WI38 (cell line): ENCODE measurements at regions not wholly inside any gene's neighbourhood (a gene's known extent, or its start where the extent isn't known, plus 50 kb on each side); places are given as distances from the start of the nearest gene placed in this dataset.

Experiments
- H3K4me3 ChIP-seq: 2 replicates; pipeline ENCODE4 v1.5.1; 2011; ENCODE audit warnings: low read depth, mild to moderate bottlenecking, control low read depth, low read length
- TF ChIP-seq, protein P1 (sequence below): IDR thresholded peaks from 2 replicates; pipeline ENCODE4 v1.5.1; 2012; ENCODE audit warnings: low read depth, mild to moderate bottlenecking, control low read depth, low read length

DNA sequence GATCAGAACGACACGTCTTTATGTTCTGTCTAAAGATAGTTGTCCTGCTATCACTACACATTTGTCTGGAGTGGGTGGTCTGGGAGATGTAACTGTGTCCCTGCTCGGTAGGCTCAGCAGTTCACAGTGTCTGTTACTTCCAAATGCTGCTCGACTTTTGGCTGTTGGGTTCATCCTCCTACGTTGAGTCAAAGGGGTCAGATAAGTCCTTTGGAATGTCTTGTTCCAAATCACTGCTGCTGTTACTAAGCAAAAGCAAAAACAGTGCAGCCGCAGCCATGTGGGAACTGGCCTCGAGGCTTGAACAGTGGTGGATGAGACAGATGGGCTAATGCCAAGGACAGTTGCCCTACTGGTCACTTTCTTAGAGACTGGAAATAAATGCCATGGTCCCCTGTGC lies 272.2 kb upstream of the MAP3K7 start:
- H3K4me3 ChIP-seq: no peak overlapping the region
- TF ChIP-seq, protein P1, sequence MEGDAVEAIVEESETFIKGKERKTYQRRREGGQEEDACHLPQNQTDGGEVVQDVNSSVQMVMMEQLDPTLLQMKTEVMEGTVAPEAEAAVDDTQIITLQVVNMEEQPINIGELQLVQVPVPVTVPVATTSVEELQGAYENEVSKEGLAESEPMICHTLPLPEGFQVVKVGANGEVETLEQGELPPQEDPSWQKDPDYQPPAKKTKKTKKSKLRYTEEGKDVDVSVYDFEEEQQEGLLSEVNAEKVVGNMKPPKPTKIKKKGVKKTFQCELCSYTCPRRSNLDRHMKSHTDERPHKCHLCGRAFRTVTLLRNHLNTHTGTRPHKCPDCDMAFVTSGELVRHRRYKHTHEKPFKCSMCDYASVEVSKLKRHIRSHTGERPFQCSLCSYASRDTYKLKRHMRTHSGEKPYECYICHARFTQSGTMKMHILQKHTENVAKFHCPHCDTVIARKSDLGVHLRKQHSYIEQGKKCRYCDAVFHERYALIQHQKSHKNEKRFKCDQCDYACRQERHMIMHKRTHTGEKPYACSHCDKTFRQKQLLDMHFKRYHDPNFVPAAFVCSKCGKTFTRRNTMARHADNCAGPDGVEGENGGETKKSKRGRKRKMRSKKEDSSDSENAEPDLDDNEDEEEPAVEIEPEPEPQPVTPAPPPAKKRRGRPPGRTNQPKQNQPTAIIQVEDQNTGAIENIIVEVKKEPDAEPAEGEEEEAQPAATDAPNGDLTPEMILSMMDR: no peak

DNA sequence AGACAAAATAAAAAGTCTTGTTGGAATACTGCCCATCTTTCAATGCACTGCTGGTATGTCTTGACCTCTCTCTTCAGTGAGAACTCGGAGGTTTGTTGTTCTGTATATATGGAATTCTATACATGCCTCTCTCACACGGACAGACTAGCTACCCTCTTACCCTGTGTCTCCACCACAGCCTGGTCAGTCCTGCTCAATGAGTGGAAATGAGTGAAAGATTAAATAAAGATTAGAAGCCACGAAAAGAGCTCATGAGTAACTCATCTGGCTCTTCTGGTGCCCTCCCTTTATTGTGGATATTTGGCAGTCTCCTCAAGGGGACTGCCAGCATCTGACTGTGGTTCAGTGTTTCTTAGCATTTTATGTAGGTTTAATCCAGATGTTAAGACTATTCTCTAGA lies 262.8 kb upstream of the MAP3K7 start:
- TF ChIP-seq, protein P1: no peak

DNA sequence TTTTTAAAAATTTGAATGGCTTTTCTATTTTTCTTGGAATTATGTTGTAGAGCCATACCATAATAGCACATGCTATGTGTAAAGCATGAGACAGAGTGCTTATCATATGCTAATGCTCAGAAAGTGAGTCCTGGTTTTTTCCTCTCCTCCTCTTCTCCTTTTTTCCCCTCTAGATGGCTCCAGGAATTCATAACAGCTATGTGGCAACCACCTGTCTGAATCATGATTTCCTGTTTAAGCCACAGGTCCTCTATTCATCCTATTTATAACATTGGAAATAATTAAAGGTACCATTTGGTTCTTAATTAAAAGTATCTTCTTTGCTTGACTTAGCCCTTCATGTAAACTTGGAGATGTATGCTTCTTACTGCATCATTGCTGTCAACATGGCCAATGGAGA lies 260.0 kb upstream of the MAP3K7 start:
- no peak overlapping the region for H3K4me3 ChIP-seq
- TF ChIP-seq, protein P1: no peak

More for the DNA sequence above, 262.8 kb upstream of the MAP3K7 start:
- H3K4me3 ChIP-seq: no peak overlapping the region

DNA sequence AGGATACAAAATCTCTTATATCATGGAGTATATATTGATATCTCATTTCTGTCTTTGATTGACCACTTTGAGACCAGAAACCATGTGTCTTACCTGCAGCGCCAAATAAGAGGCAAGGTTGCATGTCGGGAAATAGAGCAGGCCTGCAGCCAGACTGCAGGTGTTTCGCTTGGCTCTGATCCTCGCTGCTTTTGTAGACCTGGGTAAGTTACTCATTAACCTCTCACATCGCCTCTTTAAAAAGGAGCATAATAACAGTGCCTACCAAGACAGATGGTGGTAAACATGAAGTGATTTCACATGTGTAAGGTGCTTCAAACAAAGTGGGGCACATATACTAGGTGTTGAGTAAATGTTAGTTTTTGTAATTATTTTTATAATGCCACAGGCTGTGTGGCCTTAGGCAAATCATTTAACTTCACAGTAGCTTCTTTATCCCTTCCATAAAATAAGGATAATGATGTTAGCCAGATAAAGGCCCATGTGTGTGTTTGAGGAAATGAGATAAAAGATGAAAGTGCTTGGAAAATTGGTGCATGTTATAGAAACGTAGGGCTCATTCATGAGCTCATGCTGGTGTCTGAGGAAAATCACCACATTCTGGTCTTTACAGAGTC lies 248.8 kb upstream of the MAP3K7 start:
- TF ChIP-seq, protein P1: no peak
- H3K4me3 ChIP-seq: no peak overlapping the region

DNA sequence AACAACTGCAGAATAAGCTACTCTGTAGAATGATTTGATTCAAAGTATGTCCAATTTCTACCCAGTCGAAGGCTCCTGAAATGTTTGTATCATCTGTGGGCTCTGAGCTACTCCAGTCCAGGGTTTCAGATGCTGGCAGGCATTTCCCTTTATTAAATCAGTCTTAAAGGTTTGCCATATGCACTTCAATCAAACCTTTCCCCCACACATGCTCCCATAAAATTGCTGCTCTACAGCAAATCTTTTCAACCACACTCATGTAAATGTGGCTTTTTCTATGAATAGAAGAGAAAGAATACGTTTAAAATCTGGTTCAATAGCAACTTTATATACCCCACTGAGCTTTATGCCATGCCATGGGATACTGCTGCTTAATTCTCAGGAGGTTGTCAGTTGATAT lies 242.4 kb upstream of the MAP3K7 start:
- H3K4me3 ChIP-seq: no peak overlapping the region
- TF ChIP-seq, protein P1: no peak

DNA sequence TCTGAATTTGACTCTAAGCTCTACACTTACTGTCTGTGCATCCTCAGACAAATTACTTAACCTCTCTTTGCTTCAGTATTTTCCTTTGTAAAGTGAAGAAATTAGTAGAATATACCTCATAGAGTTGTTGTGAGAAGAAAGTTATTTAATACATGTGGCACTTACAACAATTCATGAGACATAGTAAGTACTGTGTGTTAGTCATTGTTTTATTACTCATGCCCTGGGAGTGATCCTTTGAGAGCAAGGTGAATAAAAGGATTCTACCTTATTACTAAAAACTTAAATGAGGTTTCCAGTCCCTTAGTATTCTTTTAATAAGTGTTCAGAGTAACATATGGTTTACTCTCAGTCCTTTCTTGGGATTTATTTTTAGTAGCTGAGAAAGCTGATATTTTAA lies 233.6 kb upstream of the MAP3K7 start:
- no peak overlapping the region for H3K4me3 ChIP-seq
- TF ChIP-seq, protein P1: no peak

DNA sequence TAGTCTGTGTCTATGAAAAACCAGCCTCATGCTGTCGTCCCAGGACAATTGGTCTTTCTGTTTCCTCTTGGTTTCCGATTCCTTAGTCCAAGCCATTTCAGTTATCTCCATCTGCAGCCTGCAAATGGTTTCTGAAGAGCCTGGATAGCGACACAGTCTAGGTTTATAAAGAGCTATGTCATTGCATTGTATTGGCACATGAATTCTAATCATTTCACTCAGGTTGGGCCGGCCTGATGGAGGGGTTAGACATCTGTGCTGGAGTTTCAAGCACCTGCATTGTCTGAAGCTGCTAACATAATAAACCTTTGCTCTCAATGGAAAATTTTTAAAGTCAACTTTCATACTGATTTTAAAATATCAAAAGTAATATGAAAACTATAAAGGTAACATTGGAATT lies 232.6 kb upstream of the MAP3K7 start:
- no peak overlapping the region for H3K4me3 ChIP-seq
- TF ChIP-seq, protein P1: no peak
